Esophagus squamous epithelium (tissue), 4 donors: ENCODE measurements at regions not wholly inside any gene's neighbourhood (a gene's known extent, or its start where the extent isn't known, plus 50 kb on each side); places are given as distances from the start of the nearest gene placed in this dataset.

ENCODE experiments used
- POLR2A ChIP-seq, 4 donors: fragments of 450-650 bp; IDR thresholded peaks; one replicate each; pipeline ENCODE4 v1.6.1; 2017; ENCODE audit warnings: antibody characterized with exemption in 4 of 4, mild to moderate bottlenecking in 4 of 4, moderate library complexity in 3 of 4
- TF ChIP-seq, protein P1 (sequence below), 6 experiments: fragments of 450-650 bp in 4 of 6; fragments of 200-600 bp in 2 of 6; sonication (generic) in 2 of 6; IDR thresholded peaks; one replicate each; pipeline ENCODE4 v1.5.1; 2016 to 2019; ENCODE audit warnings: antibody characterized with exemption in 6 of 6, mild to moderate bottlenecking in 4 of 6, moderate library complexity in 4 of 6

GRCh38 chr2:21306235-21306634 lies 182.5 kb downstream of the TDRD15 start:
- TF ChIP-seq, protein P1, sequence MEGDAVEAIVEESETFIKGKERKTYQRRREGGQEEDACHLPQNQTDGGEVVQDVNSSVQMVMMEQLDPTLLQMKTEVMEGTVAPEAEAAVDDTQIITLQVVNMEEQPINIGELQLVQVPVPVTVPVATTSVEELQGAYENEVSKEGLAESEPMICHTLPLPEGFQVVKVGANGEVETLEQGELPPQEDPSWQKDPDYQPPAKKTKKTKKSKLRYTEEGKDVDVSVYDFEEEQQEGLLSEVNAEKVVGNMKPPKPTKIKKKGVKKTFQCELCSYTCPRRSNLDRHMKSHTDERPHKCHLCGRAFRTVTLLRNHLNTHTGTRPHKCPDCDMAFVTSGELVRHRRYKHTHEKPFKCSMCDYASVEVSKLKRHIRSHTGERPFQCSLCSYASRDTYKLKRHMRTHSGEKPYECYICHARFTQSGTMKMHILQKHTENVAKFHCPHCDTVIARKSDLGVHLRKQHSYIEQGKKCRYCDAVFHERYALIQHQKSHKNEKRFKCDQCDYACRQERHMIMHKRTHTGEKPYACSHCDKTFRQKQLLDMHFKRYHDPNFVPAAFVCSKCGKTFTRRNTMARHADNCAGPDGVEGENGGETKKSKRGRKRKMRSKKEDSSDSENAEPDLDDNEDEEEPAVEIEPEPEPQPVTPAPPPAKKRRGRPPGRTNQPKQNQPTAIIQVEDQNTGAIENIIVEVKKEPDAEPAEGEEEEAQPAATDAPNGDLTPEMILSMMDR (IDR thresholded peaks at IDR 0.05) = no peak
- TF ChIP-seq POLR2A (IDR thresholded peaks at IDR 0.05) = no peak
